ENCODE measurements at regions not wholly inside any gene's neighbourhood (a gene's known extent, or its start where the extent isn't known, plus 50 kb on each side); places are given as distances from the start of the nearest gene placed in this dataset.

GRCh38 chr12:19891936-19892591 lies 452.8 kb downstream of the AEBP2 start:
- Histone ChIP-seq H4K20me1 (replicated peaks; ENCODE audit: control insufficient read depth, insufficient read depth, low read length) (no peaks in the 10 kb centered on the region), H3K9me3 (replicated peaks; ENCODE audit: control insufficient read depth, insufficient read depth, low read depth, low read length) (no peaks in the 10 kb centered on the region), H2AFZ (ENCODE audit: low read depth, low read length) (no peak overlapping the region), H3K4me1 (replicated peaks in 1 of 2; ENCODE audit: control insufficient read depth in 2 of 2, insufficient read depth in 2 of 2, low read length in 2 of 2) (no peaks in the 10 kb centered on the region), H3K9ac (ENCODE audit: insufficient read depth in 1 of 2, low read depth in 2 of 2, low read length in 2 of 2) (no peak overlapping the region), H3K27ac (ENCODE audit: extremely low read depth, low read depth, low read length) (no peak overlapping the region), H3K4me2 (ENCODE audit: insufficient read depth, low read length) (no peak overlapping the region), H3K36me3 (ENCODE audit: control insufficient read depth, insufficient read depth, low read length) (no peaks in the 10 kb centered on the region), H3K4me3 (no peak overlapping the region), H3K79me2 (ENCODE audit: control insufficient read depth, insufficient read depth, low read length) (no peaks in the 10 kb centered on the region), H3K9me1 (ENCODE audit: control insufficient read depth, insufficient read depth, low read length) (no peaks in the 10 kb centered on the region), H3K27me3 (ENCODE audit: control insufficient read depth in 2 of 2, insufficient read depth in 2 of 2, low read length in 2 of 2) (no peaks in the 10 kb centered on the region)
- in situ Hi-C loops (cut with MboI), result no loop called here
- DNase-seq (ENCODE audit: extremely low read depth in 1 of 4, low spot score in 3 of 4) (no peak), FAIRE-seq (no peak), ATAC-seq (no peak)
- TF ChIP-seq SMARCA4 (IDR thresholded peaks at IDR 0.05), result no peak
- no peak for TF ChIP-seq ZNF197 (CRISPR knock-in tag; IDR thresholded peaks at IDR 0.05; ENCODE audit: low read depth)
- no peak for TF ChIP-seq TCF15 (CRISPR knock-in tag; IDR thresholded peaks at IDR 0.05)
- intact Hi-C loops (cut with micrococcal nuclease), result no loop called here
- BruUV-seq (replicated peaks), result no TSS peak
- ChIA-PET CTCF (ENCODE audit: low intra/inter-chr PET ratio) (no interaction called here), POLR2A (interaction anchor here (0.5 kb wide), 1 partner anchor 31 kb away, joined by 3 read pairs; no protein-coding TSS in a partner anchor)
- WGBS (ENCODE audit: insufficient coverage, low coverage, missing lambda C conversion rate), result 0% methylated on average over 2 of the region's 4 CpGs

- no peak for FAIRE-seq
- Histone ChIP-seq H3K9me1 (ENCODE audit: control insufficient read depth, insufficient read depth, low read length) (no peaks in the 10 kb centered on the region), H3K4me2 (ENCODE audit: insufficient read depth, low read length) (no peak overlapping the region), H3K4me1 (replicated peaks in 1 of 2; ENCODE audit: control insufficient read depth in 2 of 2, insufficient read depth in 2 of 2, low read length in 2 of 2) (no peaks in the 10 kb centered on the region), H3K9me3 (replicated peaks; ENCODE audit: control insufficient read depth, insufficient read depth, low read depth, low read length) (no peaks in the 10 kb centered on the region), H4K20me1 (replicated peaks; ENCODE audit: control insufficient read depth, insufficient read depth, low read length) (no peaks in the 10 kb centered on the region), H3K4me3 (no peak overlapping the region), H3K27ac (ENCODE audit: extremely low read depth, low read depth, low read length) (no peak overlapping the region), H3K9ac (ENCODE audit: insufficient read depth in 1 of 2, low read depth in 2 of 2, low read length in 2 of 2) (no peak overlapping the region), H3K27me3 (ENCODE audit: control insufficient read depth in 2 of 2, insufficient read depth in 2 of 2, low read length in 2 of 2) (no peaks in the 10 kb centered on the region), H3K36me3 (ENCODE audit: control insufficient read depth, insufficient read depth, low read length) (no peaks in the 10 kb centered on the region), H2AFZ (ENCODE audit: low read depth, low read length) (no peak overlapping the region), H3K79me2 (ENCODE audit: control insufficient read depth, insufficient read depth, low read length) (no peaks in the 10 kb centered on the region)
- WGBS (ENCODE audit: insufficient coverage, low coverage, missing lambda C conversion rate), result 0% methylated on average over 1 of the region's 1 CpG
- ATAC-seq, result no peak
- POLR2A ChIA-PET, result no interaction called here
- CTCF ChIA-PET (ENCODE audit: low intra/inter-chr PET ratio), result no interaction called here
- intact Hi-C loops (cut with micrococcal nuclease), result no loop called here
- in situ Hi-C loops (cut with MboI), result no loop called here
- DNase-seq (ENCODE audit: extremely low read depth in 1 of 4, low spot score in 3 of 4), result no peak
- no TSS peak for BruUV-seq (replicated peaks)
- TF ChIP-seq NFATC3 (IDR thresholded peaks at IDR 0.05) (no peak), MEF2A (IDR thresholded peaks at IDR 0.05; ENCODE audit: control insufficient read depth, low read depth, low read length) (no peak), ZFP1 (CRISPR knock-in tag; IDR thresholded peaks at IDR 0.05) (no peak), BRCA1 (IDR thresholded peaks at IDR 0.05) (no peak), BRCA1 (CRISPR knock-in tag; IDR thresholded peaks at IDR 0.05) (no peak), MECOM (CRISPR knock-in tag; IDR thresholded peaks at IDR 0.05) (no peak), TSC22D4 (tag; IDR thresholded peaks at IDR 0.05) (no peak), CHD1 (IDR thresholded peaks at IDR 0.05; ENCODE audit: low read length) (no peak), ERF (CRISPR knock-in tag; IDR thresholded peaks at IDR 0.05) (no peak), MLLT1 (IDR thresholded peaks at IDR 0.05) (no peak), ZNF134 (CRISPR knock-in tag; conservative IDR thresholded peaks at IDR 0.05) (no peak), THRAP3 (IDR thresholded peaks at IDR 0.05; ENCODE audit: borderline replicate concordance) (no peak), ZNF408 (CRISPR knock-in tag; IDR thresholded peaks at IDR 0.05; ENCODE audit: low read depth) (no peak)
Observed at GRCh38 chr12:19893514-19893913, 454.2 kb downstream of the AEBP2 start.

Data from K562 (cell line).